Ovary (tissue), 3 donors: ENCODE measurements at regions not wholly inside any gene's neighbourhood (a gene's known extent, or its start where the extent isn't known, plus 50 kb on each side); places are given as distances from the start of the nearest gene placed in this dataset.

Experiments
- EP300 ChIP-seq: sonication (generic); formaldehyde crosslinking; IDR thresholded peaks from one replicate; pipeline ENCODE4 v1.6.1; 2017; ENCODE audit warnings: antibody characterized with exemption
- POLR2A ChIP-seq: fragments of 450-650 bp; IDR thresholded peaks from one replicate; pipeline ENCODE4 v1.6.1; 2017; ENCODE audit warnings: antibody characterized with exemption, mild to moderate bottlenecking, moderate library complexity
- TF ChIP-seq, protein P1 (sequence below), 3 donors: fragments of 450-650 bp in 2 of 3; fragments of 200-600 bp in 1 of 3; IDR thresholded peaks; one replicate each; pipeline versions ENCODE4 v1.5.1 to v1.8.0; 2016 to 2022; ENCODE audit warnings: antibody characterized with exemption in 3 of 3, mild to moderate bottlenecking in 1 of 3
- donor health status: DM: no; HTN: no; CAD: no.

- TF ChIP-seq POLR2A (no peak), EP300 (no peak)
- TF ChIP-seq, protein P1, sequence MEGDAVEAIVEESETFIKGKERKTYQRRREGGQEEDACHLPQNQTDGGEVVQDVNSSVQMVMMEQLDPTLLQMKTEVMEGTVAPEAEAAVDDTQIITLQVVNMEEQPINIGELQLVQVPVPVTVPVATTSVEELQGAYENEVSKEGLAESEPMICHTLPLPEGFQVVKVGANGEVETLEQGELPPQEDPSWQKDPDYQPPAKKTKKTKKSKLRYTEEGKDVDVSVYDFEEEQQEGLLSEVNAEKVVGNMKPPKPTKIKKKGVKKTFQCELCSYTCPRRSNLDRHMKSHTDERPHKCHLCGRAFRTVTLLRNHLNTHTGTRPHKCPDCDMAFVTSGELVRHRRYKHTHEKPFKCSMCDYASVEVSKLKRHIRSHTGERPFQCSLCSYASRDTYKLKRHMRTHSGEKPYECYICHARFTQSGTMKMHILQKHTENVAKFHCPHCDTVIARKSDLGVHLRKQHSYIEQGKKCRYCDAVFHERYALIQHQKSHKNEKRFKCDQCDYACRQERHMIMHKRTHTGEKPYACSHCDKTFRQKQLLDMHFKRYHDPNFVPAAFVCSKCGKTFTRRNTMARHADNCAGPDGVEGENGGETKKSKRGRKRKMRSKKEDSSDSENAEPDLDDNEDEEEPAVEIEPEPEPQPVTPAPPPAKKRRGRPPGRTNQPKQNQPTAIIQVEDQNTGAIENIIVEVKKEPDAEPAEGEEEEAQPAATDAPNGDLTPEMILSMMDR (IDR thresholded peaks at IDR 0.05) = no peak
These were observed 121.8 kb upstream of the COX10 start for GRCh38 chr17:13947499-13947898.
